GM12864 (cell line): ENCODE measurements at regions not wholly inside any gene's neighbourhood (a gene's known extent, or its start where the extent isn't known, plus 50 kb on each side); places are given as distances from the start of the nearest gene placed in this dataset.

Experiments used
- DNase-seq: peaks from one replicate; pipeline ENCODE4 v3.0.0-alpha.2; 2011; ENCODE audit warnings: low read depth
- H3K4me3 ChIP-seq: 2 replicates; pipeline ENCODE4 v1.5.1; 2011; ENCODE audit warnings: mild to moderate bottlenecking, low read depth, low read length, control low read depth
- CTCF ChIP-seq: IDR thresholded peaks from 2 replicates; pipeline ENCODE4 v1.5.1; 2011; ENCODE audit warnings: low read depth, mild to moderate bottlenecking, moderate library complexity, low read length, control low read depth, inconsistent platforms; ENCODE audit errors: missing control alignments

DNA sequence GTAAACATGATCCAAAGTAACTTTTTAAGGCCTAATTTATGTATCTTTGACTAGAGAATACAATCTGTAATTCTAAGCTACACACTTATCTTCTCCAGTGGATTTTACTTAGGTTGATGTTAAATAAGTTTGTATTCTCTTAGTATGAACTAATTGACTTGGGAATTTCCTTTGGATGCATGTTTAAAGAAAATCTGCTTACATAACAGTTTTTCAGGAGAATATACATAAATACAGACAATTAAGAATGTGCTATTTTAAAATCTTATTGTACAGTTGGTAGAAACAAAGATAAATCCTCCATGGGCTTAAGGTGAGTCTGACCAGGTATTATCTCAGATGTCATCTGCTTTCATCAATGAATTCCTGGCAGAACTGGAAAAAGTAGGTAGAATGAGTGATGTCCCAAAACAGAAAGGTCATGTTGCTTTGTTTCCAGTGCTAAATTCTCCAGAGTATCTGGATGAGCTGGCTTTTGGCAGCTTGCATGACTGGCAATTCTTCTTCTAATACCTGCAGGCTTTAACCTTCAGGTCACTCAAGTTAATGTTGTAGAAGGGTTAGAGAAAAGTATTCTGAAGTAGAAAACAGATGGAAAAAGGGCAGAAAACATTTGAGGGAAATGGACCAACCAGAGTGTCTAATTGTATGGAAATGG, 150.6 kb downstream of the MACIR start:
- no peak for TF ChIP-seq CTCF
- no peak for DNase-seq

GRCh38 chr5:103408408-103408807, 149.8 kb downstream of the MACIR start:
- no peak for TF ChIP-seq CTCF
- no peak overlapping the region for H3K4me3 ChIP-seq
- DNase-seq = no peak

More for the DNA sequence above, 150.6 kb downstream of the MACIR start:
- no peak overlapping the region for H3K4me3 ChIP-seq

GRCh38 chr5:103407402-103407801, 148.8 kb downstream of the MACIR start:
- no peak for TF ChIP-seq CTCF
- DNase-seq = no peak
- no peak overlapping the region for H3K4me3 ChIP-seq

DNA sequence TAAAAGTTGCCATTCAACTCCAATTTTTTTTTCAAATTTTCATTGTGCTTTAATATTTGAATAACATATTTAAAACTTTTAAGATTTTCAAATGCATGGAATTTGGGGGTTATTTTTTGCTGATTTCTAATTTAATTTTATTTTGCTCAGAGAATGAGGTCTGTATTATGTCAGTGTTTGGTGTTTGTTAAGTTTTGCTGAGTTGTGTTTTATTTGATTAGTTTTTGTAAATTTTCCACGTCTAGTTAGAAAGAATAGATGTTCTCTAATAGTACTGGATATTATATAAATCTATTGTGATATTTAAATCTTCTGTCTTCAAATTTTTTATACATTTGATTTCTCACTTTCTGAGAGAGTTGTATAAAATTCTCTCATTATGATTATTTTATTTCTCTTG, 145.9 kb downstream of the MACIR start:
- no peak for DNase-seq
- TF ChIP-seq CTCF = no peak
- H3K4me3 ChIP-seq = no peak overlapping the region

GRCh38 chr5:103402851-103403250, 144.3 kb downstream of the MACIR start:
- TF ChIP-seq CTCF = no peak
- DNase-seq = no peak
- H3K4me3 ChIP-seq = no peak overlapping the region

DNA sequence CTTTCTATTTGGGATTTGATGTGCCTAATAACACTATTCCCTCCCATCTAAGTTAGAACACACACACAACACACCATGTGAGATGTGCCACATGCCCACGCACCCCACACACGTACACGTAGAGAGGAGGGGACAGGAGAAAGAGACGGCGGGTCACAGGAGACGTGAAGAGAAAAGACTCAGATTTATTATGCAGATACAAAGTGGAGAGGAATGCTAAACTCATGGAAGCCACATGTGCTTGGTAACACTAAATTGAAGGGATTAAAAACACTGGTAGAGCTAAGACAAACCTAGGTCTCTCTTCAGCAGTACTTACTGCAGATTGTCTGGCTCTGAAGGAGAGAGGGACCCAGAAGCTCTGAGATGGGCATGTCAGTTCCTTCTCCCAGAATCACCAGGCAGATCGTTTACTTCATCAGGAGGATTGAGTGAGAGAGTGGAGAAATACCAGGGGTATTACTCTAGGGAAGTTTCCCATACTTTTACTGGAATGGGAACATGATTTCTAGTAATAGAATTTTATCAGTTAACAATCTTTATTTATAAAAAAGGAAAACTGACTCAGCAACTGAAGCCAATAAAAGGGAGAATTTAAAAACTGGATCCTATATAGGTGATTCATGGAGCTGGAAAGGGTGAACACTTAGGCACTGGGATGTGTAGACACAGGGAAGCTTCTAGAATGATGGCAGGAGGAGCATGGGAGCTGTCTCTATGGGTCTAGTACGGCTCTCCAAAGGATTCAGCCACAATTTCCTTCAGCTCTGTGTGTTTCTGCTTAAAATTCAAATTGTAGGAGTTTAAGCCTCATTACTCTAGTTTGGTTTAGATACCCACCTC, 139.4 kb downstream of the MACIR start:
- no peak for TF ChIP-seq CTCF
- DNase-seq = no peak
- no peak overlapping the region for H3K4me3 ChIP-seq
